Erythroblast (primary cell): ENCODE measurements at regions not wholly inside any gene's neighbourhood (a gene's known extent, or its start where the extent isn't known, plus 50 kb on each side); places are given as distances from the start of the nearest gene placed in this dataset.

Source experiments
- DNase-seq, 2 experiments: peaks; one replicate each; lab custom pipeline; 2025; lab: John Stamatoyannopoulos, UW
- GATA1 ChIP-seq: IDR thresholded peaks from 2 replicates; pipeline ENCODE4 v1.6.1; 2011; ENCODE audit warnings: low read depth, mild to moderate bottlenecking, control low read depth, low read length, moderate library complexity
- POLR2A ChIP-seq: IDR thresholded peaks from 2 replicates; pipeline ENCODE4 v1.6.1; 2011; ENCODE audit warnings: mild to moderate bottlenecking, low read length

DNA sequence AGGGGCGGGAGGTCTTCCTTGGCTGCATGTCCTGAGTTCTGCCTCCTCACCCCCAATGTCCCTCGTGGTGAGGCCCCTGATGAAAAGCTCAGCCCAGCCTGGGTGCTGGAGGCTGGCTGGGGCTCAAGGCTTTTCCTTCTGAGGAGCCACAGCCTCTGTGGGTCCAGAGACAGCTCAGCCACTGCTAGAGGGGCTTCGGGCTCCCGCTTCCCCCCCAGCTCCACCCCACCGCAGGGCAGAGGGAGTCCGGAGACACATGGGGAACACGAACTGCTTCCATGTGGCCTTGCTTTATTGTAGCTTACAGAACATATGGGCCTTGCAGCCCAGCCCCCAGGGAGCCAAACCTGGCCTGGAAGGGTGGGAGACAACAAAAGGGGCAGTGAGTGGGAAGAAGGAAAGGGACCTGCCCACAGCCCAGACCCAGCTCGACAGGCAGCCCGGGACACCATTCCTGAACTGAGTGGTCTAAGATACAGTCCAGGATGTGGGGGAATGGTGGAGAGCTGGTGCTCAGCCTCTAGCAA is 89.9 kb upstream of the NKX1-1 start:
- TF ChIP-seq GATA1 (no peak), POLR2A (no peak)
- DNase-seq = no peak

DNA sequence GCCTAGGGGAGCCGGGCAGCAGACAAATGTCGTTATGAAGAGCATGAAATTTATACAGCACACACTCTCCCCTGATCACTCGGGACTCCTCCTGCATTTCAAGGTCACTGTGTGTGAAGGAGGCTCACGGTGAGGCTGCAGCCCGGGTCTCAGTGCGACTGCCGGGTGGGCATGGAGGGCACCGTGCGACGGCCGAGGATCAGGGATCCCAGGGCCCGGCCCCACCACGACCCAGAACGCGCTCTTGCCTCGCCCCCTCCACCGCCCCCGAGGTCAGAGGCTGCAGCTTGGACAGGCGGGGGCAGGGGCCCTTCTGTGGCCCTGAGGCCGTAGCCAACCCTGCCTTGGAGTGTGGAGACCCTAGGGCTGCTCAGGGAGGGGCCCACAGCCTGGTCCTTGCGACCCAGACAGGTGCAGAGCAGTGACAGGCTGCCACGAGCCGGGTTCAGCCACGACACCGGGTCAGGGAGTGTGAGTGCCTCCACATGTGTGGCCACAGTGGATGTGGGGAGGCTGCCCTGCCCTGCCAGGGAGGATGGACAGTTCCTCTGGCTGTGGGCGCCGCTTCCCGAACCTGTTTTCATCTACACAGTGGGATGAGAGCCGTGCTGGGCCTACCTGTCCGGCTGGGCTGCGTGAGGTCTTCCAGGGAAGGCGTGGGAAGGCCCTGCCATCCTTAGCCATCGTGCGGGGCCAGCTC is 89.3 kb upstream of the NKX1-1 start:
- TF ChIP-seq POLR2A (no peak), GATA1 (no peak)
- no peak for DNase-seq

DNA sequence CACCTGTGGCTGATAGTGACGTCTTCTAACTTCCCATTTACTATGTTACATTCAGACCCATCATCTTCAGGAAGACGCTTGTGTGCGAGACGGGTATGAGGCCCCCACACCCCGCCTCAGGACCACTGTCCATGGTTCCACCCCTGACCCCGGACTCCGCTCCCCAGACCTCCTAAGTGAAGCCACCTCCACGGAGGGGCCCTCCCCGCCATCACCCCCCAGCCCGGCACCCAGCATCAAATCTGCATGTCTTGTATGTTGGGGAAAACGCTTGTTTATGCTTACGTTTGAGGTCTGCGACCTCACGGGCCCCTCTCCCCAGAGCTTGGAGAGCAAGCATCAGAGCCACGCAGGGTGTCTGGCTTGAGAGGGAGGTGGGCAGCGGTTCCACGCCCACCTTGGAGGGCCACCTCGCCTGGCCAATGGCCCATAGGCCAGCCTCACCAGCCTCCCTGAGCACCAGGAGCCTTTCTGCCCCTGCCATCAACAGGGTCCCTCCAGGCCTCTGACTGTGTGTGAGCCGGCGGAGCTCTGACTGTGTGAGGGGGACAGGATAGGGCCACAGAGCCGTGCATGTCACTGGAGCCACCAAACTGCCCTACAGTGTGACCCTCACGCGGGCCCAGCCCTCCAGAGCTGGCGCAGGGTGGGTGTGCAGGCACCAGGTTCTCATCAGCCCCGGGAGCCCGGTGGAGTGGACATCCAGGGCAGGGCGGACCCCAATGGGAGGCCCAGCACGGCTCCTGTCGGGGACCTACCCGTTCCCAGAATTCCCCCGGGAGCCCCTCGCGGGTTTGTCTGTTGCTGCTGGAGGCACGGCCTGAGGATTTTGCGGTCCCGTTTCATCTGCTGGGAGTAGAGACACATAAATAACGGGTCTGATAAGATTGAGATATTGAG is 88.4 kb upstream of the NKX1-1 start:
- no peak for TF ChIP-seq GATA1
- no peak for TF ChIP-seq POLR2A
- DNase-seq = no peak

GRCh38 chr4:1493540-1494287 is 87.5 kb upstream of the NKX1-1 start:
- no peak for DNase-seq
- no peak for TF ChIP-seq GATA1
- no peak for TF ChIP-seq POLR2A

- DNase-seq = no peak
- TF ChIP-seq POLR2A = no peak
- TF ChIP-seq GATA1 = no peak
These were observed 86.7 kb upstream of the NKX1-1 start for GRCh38 chr4:1492651-1493539.

DNA sequence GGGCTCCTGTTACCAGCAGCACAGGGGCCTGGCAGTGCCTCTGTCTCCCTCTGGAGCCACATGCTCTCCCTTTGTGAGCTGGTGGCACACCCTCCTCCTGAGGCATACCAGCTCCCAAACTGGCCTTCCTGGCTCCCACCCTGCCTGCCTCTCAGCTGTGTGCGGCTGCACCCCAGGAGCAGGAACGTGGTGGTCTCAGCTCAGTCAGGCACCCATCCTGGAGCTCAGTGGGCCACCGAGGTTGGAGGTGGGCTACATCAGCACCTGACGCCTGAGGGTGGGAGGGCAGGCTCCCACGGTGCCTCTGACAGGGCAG is 85.9 kb upstream of the NKX1-1 start:
- TF ChIP-seq POLR2A (no peak), GATA1 (no peak)
- no peak for DNase-seq

GRCh38 chr4:1491328-1492141 is 85.3 kb upstream of the NKX1-1 start:
- TF ChIP-seq GATA1 = no peak
- TF ChIP-seq POLR2A = no peak
- DNase-seq = no peak

DNA sequence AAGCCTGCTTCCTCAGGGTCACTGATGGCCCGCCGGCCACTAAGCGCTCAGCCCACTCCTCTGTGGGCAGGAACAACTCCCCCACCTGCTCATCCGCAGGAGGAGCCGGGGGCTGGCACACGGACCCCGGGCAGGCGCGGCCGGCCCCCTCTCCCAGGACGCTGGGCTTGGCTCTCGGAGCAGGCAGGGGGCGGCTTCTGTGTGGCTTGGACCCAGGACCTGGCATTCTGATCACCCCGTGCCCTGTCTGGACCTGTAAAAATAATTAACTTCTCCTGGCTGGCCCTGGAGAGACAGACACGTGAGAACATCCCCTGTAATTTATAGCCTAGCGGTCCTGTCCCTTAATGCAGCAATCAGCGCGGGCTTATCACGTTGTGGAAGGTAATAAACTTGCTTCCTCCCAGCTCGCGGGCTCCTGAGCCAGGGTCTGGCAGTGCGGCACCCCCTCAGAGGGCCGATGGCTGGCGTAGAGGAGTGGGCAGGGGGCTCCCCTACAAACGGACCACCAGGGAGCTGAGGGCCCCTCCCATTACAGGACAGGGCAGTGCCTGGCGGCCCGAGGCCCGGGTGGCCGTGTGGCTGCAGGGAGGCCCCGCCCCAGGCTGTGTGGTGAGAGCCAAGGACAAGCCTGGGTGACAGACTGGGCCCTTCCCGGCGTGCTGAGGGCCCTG is 84.5 kb upstream of the NKX1-1 start:
- no peak for DNase-seq
- no peak for TF ChIP-seq POLR2A
- no peak for TF ChIP-seq GATA1

GRCh38 chr4:1490011-1490653 is 83.9 kb upstream of the NKX1-1 start:
- DNase-seq = no peak
- TF ChIP-seq POLR2A = no peak

GRCh38 chr4:1489639-1489995 is 83.4 kb upstream of the NKX1-1 start:
- no peak for DNase-seq
- TF ChIP-seq GATA1 (no peak), POLR2A (no peak)

GRCh38 chr4:1488831-1489638 is 82.8 kb upstream of the NKX1-1 start:
- no peak for DNase-seq
- TF ChIP-seq GATA1 = no peak
- no peak for TF ChIP-seq POLR2A
